ENCODE measurements at regions not wholly inside any gene's neighbourhood (a gene's known extent, or its start where the extent isn't known, plus 50 kb on each side); places are given as distances from the start of the nearest gene placed in this dataset.

DNA sequence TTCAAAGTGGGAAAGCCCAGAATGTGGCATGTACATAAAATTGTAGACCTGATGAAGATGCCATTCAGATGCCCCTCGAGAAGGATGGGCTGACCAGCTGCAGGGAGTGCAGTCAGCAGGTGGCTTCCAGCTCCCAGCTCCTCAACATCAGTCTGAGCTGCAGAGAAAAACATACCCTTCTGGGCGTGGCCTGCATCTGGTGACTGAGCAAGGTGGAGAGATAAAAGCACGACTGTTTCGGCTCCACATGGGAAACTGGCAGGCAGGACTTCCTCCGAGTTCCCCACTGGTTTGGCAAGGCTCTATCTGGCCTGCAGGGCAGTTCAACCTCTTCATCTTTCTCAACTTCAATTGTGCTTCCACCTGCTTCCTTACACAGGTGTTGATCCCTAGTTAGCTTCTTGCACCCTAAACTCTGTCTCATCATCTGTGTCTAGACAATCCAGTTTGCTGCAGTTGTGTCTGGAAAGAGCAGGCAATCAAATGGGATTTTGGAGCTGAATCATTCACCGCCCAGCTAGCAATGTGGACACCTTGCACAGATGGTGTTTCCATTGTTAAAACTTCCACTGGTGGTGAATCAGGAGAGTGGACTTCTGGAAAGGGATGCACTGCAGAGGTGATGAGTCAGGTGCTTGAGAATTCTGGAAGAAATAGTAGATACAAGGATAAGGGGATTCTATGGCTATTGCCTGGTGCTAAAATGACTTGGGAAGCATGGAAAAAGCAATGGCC is 56.8 kb downstream of the POLR1D start:
- ChIA-PET RAD21 (ENCODE audit: unreplicated experiment) (interaction anchor here (1.1 kb wide), 1 partner anchor 145 kb away, joined by 6 read pairs; no protein-coding TSS in a partner anchor), CTCF (no interaction called here), SMC1A (ENCODE audit: uncharacterized antibody, unreplicated experiment) (no interaction called here), POLR2A (no interaction called here)
- Histone ChIP-seq H3K27ac (ENCODE audit: control insufficient read depth, insufficient read depth) (no peak overlapping the region), H3K9me3 (replicated peaks; ENCODE audit: control insufficient read depth, insufficient read depth, low read length) (no peaks in the 10 kb centered on the region), H3K4me1 (ENCODE audit: control insufficient read depth, insufficient read depth, low read length) (no peaks in the 10 kb centered on the region), H4K20me1 (ENCODE audit: control insufficient read depth, insufficient read depth) (no peaks in the 10 kb centered on the region), H3K36me3 (ENCODE audit: control insufficient read depth in 2 of 2, insufficient read depth in 2 of 2, low read length in 1 of 2) (no peaks in the 10 kb centered on the region), H3K4me2 (ENCODE audit: control insufficient read depth, insufficient read depth) (no peak overlapping the region), H2AFZ (ENCODE audit: control insufficient read depth, low read depth, low read length) (no peak overlapping the region), H3K4me3 (no peak overlapping the region), H3K79me2 (ENCODE audit: control insufficient read depth, insufficient read depth, low read length) (no peaks in the 10 kb centered on the region), H3K27me3 (replicated peaks in 1 of 2; ENCODE audit: control insufficient read depth in 2 of 2, insufficient read depth in 2 of 2, low read length in 1 of 2) (no peaks in the 10 kb centered on the region), H3K9ac (ENCODE audit: control insufficient read depth, insufficient read depth, low read length) (no peak overlapping the region)
- in situ Hi-C loops (cut with MboI): no loop called here
- WGBS (ENCODE audit: insufficient coverage, insufficient replicate concordance, low lambda C conversion rate, missing lambda C conversion rate): 21% methylated on average over 6 of the region's 6 CpGs
- no peak for FAIRE-seq
- intact Hi-C loops (cut with micrococcal nuclease; ENCODE audit: unreplicated experiment): no loop called here
- TF ChIP-seq KDM1A (IDR thresholded peaks at IDR 0.05; ENCODE audit: borderline replicate concordance) (no peak), SRF (IDR thresholded peaks at IDR 0.05; ENCODE audit: low read depth in 2 of 2, low read length in 2 of 2) (no peak), BHLHE40 (IDR thresholded peaks at IDR 0.05; ENCODE audit: borderline replicate concordance in 1 of 2, low read depth in 2 of 2, low read length in 1 of 2) (no peak), RAD51 (IDR thresholded peaks at IDR 0.05) (no peak), ZNF622 (IDR thresholded peaks at IDR 0.05) (no peak)
- TF ChIP-seq, protein P1, sequence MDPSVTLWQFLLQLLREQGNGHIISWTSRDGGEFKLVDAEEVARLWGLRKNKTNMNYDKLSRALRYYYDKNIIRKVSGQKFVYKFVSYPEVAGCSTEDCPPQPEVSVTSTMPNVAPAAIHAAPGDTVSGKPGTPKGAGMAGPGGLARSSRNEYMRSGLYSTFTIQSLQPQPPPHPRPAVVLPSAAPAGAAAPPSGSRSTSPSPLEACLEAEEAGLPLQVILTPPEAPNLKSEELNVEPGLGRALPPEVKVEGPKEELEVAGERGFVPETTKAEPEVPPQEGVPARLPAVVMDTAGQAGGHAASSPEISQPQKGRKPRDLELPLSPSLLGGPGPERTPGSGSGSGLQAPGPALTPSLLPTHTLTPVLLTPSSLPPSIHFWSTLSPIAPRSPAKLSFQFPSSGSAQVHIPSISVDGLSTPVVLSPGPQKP (IDR thresholded peaks at IDR 0.05; ENCODE audit: low read depth, low read length): no peak
- TF ChIP-seq, protein P2, sequence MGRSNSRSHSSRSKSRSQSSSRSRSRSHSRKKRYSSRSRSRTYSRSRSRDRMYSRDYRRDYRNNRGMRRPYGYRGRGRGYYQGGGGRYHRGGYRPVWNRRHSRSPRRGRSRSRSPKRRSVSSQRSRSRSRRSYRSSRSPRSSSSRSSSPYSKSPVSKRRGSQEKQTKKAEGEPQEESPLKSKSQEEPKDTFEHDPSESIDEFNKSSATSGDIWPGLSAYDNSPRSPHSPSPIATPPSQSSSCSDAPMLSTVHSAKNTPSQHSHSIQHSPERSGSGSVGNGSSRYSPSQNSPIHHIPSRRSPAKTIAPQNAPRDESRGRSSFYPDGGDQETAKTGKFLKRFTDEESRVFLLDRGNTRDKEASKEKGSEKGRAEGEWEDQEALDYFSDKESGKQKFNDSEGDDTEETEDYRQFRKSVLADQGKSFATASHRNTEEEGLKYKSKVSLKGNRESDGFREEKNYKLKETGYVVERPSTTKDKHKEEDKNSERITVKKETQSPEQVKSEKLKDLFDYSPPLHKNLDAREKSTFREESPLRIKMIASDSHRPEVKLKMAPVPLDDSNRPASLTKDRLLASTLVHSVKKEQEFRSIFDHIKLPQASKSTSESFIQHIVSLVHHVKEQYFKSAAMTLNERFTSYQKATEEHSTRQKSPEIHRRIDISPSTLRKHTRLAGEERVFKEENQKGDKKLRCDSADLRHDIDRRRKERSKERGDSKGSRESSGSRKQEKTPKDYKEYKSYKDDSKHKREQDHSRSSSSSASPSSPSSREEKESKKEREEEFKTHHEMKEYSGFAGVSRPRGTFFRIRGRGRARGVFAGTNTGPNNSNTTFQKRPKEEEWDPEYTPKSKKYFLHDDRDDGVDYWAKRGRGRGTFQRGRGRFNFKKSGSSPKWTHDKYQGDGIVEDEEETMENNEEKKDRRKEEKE (IDR thresholded peaks at IDR 0.05): no peak
- TF ChIP-seq, protein P3, sequence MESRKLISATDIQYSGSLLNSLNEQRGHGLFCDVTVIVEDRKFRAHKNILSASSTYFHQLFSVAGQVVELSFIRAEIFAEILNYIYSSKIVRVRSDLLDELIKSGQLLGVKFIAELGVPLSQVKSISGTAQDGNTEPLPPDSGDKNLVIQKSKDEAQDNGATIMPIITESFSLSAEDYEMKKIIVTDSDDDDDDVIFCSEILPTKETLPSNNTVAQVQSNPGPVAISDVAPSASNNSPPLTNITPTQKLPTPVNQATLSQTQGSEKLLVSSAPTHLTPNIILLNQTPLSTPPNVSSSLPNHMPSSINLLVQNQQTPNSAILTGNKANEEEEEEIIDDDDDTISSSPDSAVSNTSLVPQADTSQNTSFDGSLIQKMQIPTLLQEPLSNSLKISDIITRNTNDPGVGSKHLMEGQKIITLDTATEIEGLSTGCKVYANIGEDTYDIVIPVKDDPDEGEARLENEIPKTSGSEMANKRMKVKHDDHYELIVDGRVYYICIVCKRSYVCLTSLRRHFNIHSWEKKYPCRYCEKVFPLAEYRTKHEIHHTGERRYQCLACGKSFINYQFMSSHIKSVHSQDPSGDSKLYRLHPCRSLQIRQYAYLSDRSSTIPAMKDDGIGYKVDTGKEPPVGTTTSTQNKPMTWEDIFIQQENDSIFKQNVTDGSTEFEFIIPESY (IDR thresholded peaks at IDR 0.05): no peak
- TF ChIP-seq, protein P4, sequence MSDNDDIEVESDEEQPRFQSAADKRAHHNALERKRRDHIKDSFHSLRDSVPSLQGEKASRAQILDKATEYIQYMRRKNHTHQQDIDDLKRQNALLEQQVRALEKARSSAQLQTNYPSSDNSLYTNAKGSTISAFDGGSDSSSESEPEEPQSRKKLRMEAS (IDR thresholded peaks at IDR 0.05; ENCODE audit: low read depth, low read length): no peak
- no peak for DNase-seq (ENCODE audit: low read depth, low spot score)
- no peak for ATAC-seq
- BruUV-seq (replicated peaks): no TSS peak

All from GM12878 (cell line).